Renal cortical epithelial cell (primary cell): ENCODE measurements at regions not wholly inside any gene's neighbourhood (a gene's known extent, or its start where the extent isn't known, plus 50 kb on each side); places are given as distances from the start of the nearest gene placed in this dataset.

Experiments used
- DNase-seq: peaks from one replicate; pipeline ENCODE4 v3.0.0-alpha.2; 2011; ENCODE audit warnings: low read depth

- peak; percentile 72 for DNase-seq
Observed at GRCh38 chr5:74916831-74917710, 50.9 kb upstream of the FAM169A start.
